Peyer's patch (tissue), 4 donors: ENCODE measurements at regions not wholly inside any gene's neighbourhood (a gene's known extent, or its start where the extent isn't known, plus 50 kb on each side); places are given as distances from the start of the nearest gene placed in this dataset.

Experiments used
- POLR2A ChIP-seq, 2 donors: fragments of 450-650 bp; IDR thresholded peaks; one replicate each; pipeline ENCODE4 v1.5.1; 2017; ENCODE audit warnings: antibody characterized with exemption in 2 of 2, mild to moderate bottlenecking in 2 of 2, moderate library complexity in 2 of 2
- TF ChIP-seq, protein P1 (sequence below), 6 experiments: fragments of 450-650 bp in 4 of 6; fragments of 200-600 bp in 2 of 6; sonication (generic) in 1 of 6; IDR thresholded peaks; one replicate each; pipeline ENCODE4 v1.5.1; 2017 to 2019; ENCODE audit warnings: antibody characterized with exemption in 6 of 6, mild to moderate bottlenecking in 3 of 6, moderate library complexity in 1 of 6

DNA sequence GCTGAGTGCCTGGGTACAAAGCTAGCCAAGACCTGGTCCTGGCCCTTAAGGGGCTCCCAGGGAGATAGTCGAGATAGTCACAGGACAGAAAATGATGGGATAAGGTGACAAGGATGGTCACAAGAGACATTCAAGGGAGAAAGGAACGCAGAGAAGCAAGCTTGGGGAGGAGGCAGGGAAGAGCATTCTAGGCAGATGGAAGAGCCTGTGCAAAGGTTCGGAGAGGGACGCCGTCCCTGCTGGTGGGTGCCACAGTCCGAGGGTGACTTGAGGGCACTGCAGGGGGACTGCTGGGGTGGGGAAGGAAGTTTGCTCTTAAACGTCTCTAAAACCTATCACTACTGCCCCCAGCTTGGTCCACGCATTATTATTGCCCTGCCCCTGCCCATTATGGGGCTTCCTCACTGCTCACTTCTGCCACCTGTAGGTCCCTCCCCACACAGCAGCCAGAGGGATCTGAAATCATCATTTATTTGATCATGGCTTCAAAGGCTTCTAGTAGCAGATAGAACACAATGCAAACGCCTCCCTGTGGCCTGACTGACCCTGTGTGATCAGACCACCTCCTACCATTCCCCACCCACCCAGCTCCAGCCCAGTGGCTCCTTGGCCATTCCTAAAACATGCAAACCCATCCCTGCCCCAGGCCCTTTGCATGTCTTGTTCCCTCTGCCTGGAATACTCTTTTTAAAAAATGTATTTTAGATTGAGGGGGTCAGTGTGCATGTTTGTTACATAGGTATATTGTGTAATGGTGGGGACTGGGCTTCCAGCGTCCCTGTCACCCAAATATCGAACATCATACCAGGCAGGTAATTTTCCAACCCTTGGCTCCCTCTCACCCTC is 60.3 kb downstream of the RMI2 start:
- TF ChIP-seq, protein P1, sequence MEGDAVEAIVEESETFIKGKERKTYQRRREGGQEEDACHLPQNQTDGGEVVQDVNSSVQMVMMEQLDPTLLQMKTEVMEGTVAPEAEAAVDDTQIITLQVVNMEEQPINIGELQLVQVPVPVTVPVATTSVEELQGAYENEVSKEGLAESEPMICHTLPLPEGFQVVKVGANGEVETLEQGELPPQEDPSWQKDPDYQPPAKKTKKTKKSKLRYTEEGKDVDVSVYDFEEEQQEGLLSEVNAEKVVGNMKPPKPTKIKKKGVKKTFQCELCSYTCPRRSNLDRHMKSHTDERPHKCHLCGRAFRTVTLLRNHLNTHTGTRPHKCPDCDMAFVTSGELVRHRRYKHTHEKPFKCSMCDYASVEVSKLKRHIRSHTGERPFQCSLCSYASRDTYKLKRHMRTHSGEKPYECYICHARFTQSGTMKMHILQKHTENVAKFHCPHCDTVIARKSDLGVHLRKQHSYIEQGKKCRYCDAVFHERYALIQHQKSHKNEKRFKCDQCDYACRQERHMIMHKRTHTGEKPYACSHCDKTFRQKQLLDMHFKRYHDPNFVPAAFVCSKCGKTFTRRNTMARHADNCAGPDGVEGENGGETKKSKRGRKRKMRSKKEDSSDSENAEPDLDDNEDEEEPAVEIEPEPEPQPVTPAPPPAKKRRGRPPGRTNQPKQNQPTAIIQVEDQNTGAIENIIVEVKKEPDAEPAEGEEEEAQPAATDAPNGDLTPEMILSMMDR (IDR thresholded peaks at IDR 0.05), result peak in 5 of 6 experiments; percentile 23 to 48 (median 43)
- TF ChIP-seq POLR2A (IDR thresholded peaks at IDR 0.05), result no peak
